Testis (tissue), 2 donors: ENCODE measurements at regions not wholly inside any gene's neighbourhood (a gene's known extent, or its start where the extent isn't known, plus 50 kb on each side); places are given as distances from the start of the nearest gene placed in this dataset.

Source experiments
- POLR2A ChIP-seq: fragments of 450-650 bp; IDR thresholded peaks from one replicate; pipeline ENCODE4 v1.6.1; 2017; ENCODE audit warnings: antibody characterized with exemption, mild to moderate bottlenecking, moderate library complexity
- TF ChIP-seq, protein P1 (sequence below), 3 experiments: fragments of 450-650 bp in 2 of 3; fragments of 200-600 bp in 1 of 3; sonication (generic) in 1 of 3; IDR thresholded peaks; one replicate each; pipeline ENCODE4 v1.5.1; 2016 to 2019; ENCODE audit warnings: antibody characterized with exemption in 3 of 3, mild to moderate bottlenecking in 2 of 3, moderate library complexity in 1 of 3

DNA sequence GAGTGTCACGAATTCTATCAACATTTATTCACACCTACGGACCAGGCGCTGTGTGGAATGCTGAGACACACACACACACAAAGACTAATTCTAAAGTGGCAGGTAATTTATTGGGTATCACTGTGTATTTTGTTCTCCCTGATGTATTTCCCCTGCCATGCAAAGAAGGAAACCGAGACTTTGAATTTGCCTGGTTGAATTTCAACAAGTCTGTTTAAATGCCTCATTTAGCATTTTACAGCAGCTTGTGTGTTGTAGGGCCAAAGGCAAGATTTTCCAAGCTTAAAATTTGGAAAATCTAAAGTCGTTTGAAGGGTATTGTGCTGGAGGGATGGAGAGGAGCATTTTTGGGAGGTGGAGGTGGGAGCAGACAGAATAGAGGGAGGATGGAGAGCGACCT, 274.4 kb upstream of the ZFP64 start:
- TF ChIP-seq, protein P1, sequence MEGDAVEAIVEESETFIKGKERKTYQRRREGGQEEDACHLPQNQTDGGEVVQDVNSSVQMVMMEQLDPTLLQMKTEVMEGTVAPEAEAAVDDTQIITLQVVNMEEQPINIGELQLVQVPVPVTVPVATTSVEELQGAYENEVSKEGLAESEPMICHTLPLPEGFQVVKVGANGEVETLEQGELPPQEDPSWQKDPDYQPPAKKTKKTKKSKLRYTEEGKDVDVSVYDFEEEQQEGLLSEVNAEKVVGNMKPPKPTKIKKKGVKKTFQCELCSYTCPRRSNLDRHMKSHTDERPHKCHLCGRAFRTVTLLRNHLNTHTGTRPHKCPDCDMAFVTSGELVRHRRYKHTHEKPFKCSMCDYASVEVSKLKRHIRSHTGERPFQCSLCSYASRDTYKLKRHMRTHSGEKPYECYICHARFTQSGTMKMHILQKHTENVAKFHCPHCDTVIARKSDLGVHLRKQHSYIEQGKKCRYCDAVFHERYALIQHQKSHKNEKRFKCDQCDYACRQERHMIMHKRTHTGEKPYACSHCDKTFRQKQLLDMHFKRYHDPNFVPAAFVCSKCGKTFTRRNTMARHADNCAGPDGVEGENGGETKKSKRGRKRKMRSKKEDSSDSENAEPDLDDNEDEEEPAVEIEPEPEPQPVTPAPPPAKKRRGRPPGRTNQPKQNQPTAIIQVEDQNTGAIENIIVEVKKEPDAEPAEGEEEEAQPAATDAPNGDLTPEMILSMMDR (IDR thresholded peaks at IDR 0.05), result no peak
- no peak for TF ChIP-seq POLR2A
